H9 (cell line): ENCODE measurements at regions not wholly inside any gene's neighbourhood (a gene's known extent, or its start where the extent isn't known, plus 50 kb on each side); places are given as distances from the start of the nearest gene placed in this dataset.
A peak's percentile ranks its signal among the peaks of the same experiment; 100 is the strongest.

Source experiments
- DNase-seq: peaks from one replicate; pipeline ENCODE4 v3.0.0-alpha.2; 2017
- H2AFZ ChIP-seq: one replicate; pipeline ENCODE4 v1.6.1; 2013; ENCODE audit warnings: mild to moderate bottlenecking, low read length, control low read depth, moderate library complexity
- H2AK5ac ChIP-seq: 2 replicates; pipeline ENCODE4 v1.6.1; 2013; ENCODE audit warnings: low read length, control low read depth, mixed read lengths; ENCODE audit not compliant: insufficient read length
- H2BK120ac ChIP-seq: one replicate; pipeline ENCODE4 v1.6.1; 2013; ENCODE audit warnings: low read depth, mild to moderate bottlenecking, low read length, control low read depth, inconsistent platforms; ENCODE audit not compliant: poor library complexity, severe bottlenecking
- H2BK12ac ChIP-seq: 2 replicates; pipeline ENCODE4 v1.6.1; 2013; ENCODE audit warnings: low read length, control low read depth, mixed read lengths, low read depth; ENCODE audit not compliant: insufficient read length
- H2BK15ac ChIP-seq: 2 replicates; pipeline ENCODE4 v1.6.1; 2013; ENCODE audit warnings: low read depth, low read length, control low read depth
- H2BK20ac ChIP-seq: one replicate; pipeline ENCODE4 v1.6.1; 2013; ENCODE audit warnings: low read depth, mild to moderate bottlenecking, low read length, control low read depth, inconsistent platforms; ENCODE audit not compliant: poor library complexity, severe bottlenecking
- H2BK5ac ChIP-seq: 2 replicates; pipeline ENCODE4 v1.6.1; 2013; ENCODE audit warnings: low read length, control low read depth, mixed read lengths; ENCODE audit not compliant: insufficient read length
- H3K14ac ChIP-seq: 2 replicates; pipeline ENCODE4 v1.6.1; 2013; ENCODE audit warnings: low read length, control low read depth; ENCODE audit not compliant: insufficient read depth
- H3K18ac ChIP-seq: 2 replicates; pipeline ENCODE4 v1.6.1; 2013; ENCODE audit warnings: low read depth, mild to moderate bottlenecking, mixed read lengths, low read length, control low read depth; ENCODE audit not compliant: insufficient read length
- H3K23ac ChIP-seq: 2 replicates; pipeline ENCODE4 v1.6.1; 2013; ENCODE audit warnings: low read length, control low read depth, mixed read lengths, low read depth; ENCODE audit not compliant: insufficient read length
- H3K23me2 ChIP-seq: 2 replicates; pipeline ENCODE4 v1.6.1; 2013; ENCODE audit warnings: low read depth, mild to moderate bottlenecking, mixed read lengths, low read length, control low read depth; ENCODE audit not compliant: insufficient read length, poor library complexity, severe bottlenecking
- H3K27ac ChIP-seq: 2 replicates; pipeline ENCODE4 v1.5.1; 2013; ENCODE audit warnings: low read length, control low read depth, mixed read lengths, low read depth; ENCODE audit not compliant: insufficient read length
- H3K27me3 ChIP-seq: 2 replicates; pipeline ENCODE4 v1.6.1; 2013; ENCODE audit warnings: low read length, control low read depth, inconsistent platforms; ENCODE audit not compliant: insufficient read depth
- H3K4ac ChIP-seq: 2 replicates; pipeline ENCODE4 v1.6.1; 2013; ENCODE audit warnings: low read depth, mild to moderate bottlenecking, control low read depth, inconsistent platforms, low read length, moderate library complexity
- H3K4me1 ChIP-seq: 2 replicates; pipeline ENCODE4 v1.6.1; 2013; ENCODE audit warnings: low read length, control low read depth, inconsistent platforms; ENCODE audit not compliant: insufficient read depth
- H3K4me2 ChIP-seq: 2 replicates; pipeline ENCODE4 v1.6.1; 2013; ENCODE audit warnings: low read length, control low read depth, mixed read lengths; ENCODE audit not compliant: insufficient read length, insufficient read depth
- H3K56ac ChIP-seq: 2 replicates; pipeline ENCODE4 v1.6.1; 2013; ENCODE audit warnings: low read depth, mild to moderate bottlenecking, mixed read lengths, low read length, control low read depth; ENCODE audit not compliant: insufficient read length
- H3K79me1 ChIP-seq: 2 replicates; pipeline ENCODE4 v1.6.1; 2013; ENCODE audit warnings: low read depth, mild to moderate bottlenecking, moderate library complexity, low read length, control low read depth, inconsistent platforms; ENCODE audit not compliant: insufficient read depth, poor library complexity, severe bottlenecking
- H3K79me2 ChIP-seq: 2 replicates; pipeline ENCODE4 v1.6.1; 2013; ENCODE audit warnings: low read length, control low read depth, inconsistent platforms; ENCODE audit not compliant: insufficient read depth
- H3K9ac ChIP-seq: 2 replicates; pipeline ENCODE4 v1.6.1; 2013; ENCODE audit warnings: low read length, control low read depth, mixed read lengths; ENCODE audit not compliant: insufficient read length; ENCODE audit errors: extremely low read depth
- H3K9me3 ChIP-seq: one replicate; pipeline ENCODE4 v1.6.1; 2013; ENCODE audit warnings: low read depth, low read length, inconsistent platforms; ENCODE audit not compliant: control insufficient read depth
- H3T11ph ChIP-seq: one replicate; pipeline ENCODE4 v1.6.1; 2013; ENCODE audit warnings: mild to moderate bottlenecking, low read length, control low read depth, inconsistent platforms
- H4K20me1 ChIP-seq: one replicate; pipeline ENCODE4 v1.6.1; 2013; ENCODE audit not compliant: control insufficient read depth, insufficient read length, insufficient read depth
- H4K5ac ChIP-seq: 2 replicates; pipeline ENCODE4 v1.6.1; 2013; ENCODE audit warnings: low read depth, mild to moderate bottlenecking, mixed read lengths, low read length, control low read depth; ENCODE audit not compliant: insufficient read length
- H4K8ac ChIP-seq: replicated peaks from 2 replicates; pipeline ENCODE4 v1.6.1; 2013; ENCODE audit warnings: low read length, control low read depth, mixed read lengths, low read depth; ENCODE audit not compliant: insufficient read length
- H4K91ac ChIP-seq: 2 replicates; pipeline ENCODE4 v1.6.1; 2013; ENCODE audit warnings: low read depth, mild to moderate bottlenecking, moderate library complexity, mixed read lengths, low read length, control low read depth; ENCODE audit not compliant: insufficient read length
- H3K27ac Mint-ChIP-seq, 3 experiments: 2 replicates in 2 of 3; 3 replicates in 1 of 3; pipeline ENCODE4 v1.8.0; 2020 to 2021; ENCODE audit warnings: mixed read lengths in 3 of 3, mild to moderate bottlenecking in 1 of 3, moderate library complexity in 1 of 3
- H3K27me3 Mint-ChIP-seq: 2 replicates; pipeline ENCODE4 v1.8.0; 2021; ENCODE audit warnings: low read depth, mild to moderate bottlenecking, moderate library complexity, mixed read lengths
- H3K36me3 Mint-ChIP-seq, 3 experiments: 2 replicates in 2 of 3; 3 replicates in 1 of 3; pipeline ENCODE4 v1.8.0; 2020 to 2021; ENCODE audit warnings: low read depth in 3 of 3, mixed read lengths in 3 of 3; ENCODE audit not compliant: insufficient read depth in 1 of 3
- H3K4me1 Mint-ChIP-seq, 2 experiments: 2 replicates each; pipeline ENCODE4 v1.8.0; 2020; ENCODE audit warnings: mixed read lengths in 2 of 2
- H3K4me3 Mint-ChIP-seq, 2 experiments: 2 replicates in 1 of 2; 3 replicates in 1 of 2; pipeline ENCODE4 v1.8.0; 2020 to 2021; ENCODE audit warnings: mild to moderate bottlenecking in 2 of 2, mixed read lengths in 2 of 2, moderate library complexity in 1 of 2
- H3K9me3 Mint-ChIP-seq, 2 experiments: 2 replicates in 1 of 2; 3 replicates in 1 of 2; pipeline ENCODE4 v1.8.0; 2020; ENCODE audit warnings: mild to moderate bottlenecking in 2 of 2, mixed read lengths in 2 of 2, moderate library complexity in 1 of 2
- CTCF ChIP-seq: fragments of 200-600 bp; sonication (generic); conservative IDR thresholded peaks from 3 replicates; pipeline ENCODE4 v1.8.0; 2021; ENCODE audit warnings: antibody characterized with exemption, mild to moderate bottlenecking
- WGBS: extraction: QIAGEN DNeasy Blood & Tissue Kit; methylation state at CpG from one replicate; pipeline ENCODE4 v1.1.7; 2013; ENCODE audit warnings: missing lambda C conversion rate, low lambda C conversion rate, mixed read lengths; ENCODE audit not compliant: insufficient read length; ENCODE audit errors: extremely low coverage; 5-methylcytosine and 5-hydroxymethylcytosine counted together

- no CpG with 5 or more reads among the region's 41 CpGs for WGBS
- Histone ChIP-seq H4K20me1 (no peaks in the 10 kb centered on the region), H3T11ph (no peak overlapping the region), H3K23ac (no peak overlapping the region), H3K4me1 (peaks cover 4% of the 10 kb centered on the region), H2AK5ac (no peak overlapping the region), H3K14ac (no peak overlapping the region), H3K27me3 (peaks cover 21% of the 10 kb centered on the region; the same call in 1 of the 2 replicates), H3K79me1 (no peaks in the 10 kb centered on the region), H4K91ac (no peak overlapping the region), H3K18ac (peak overlapping the region; percentile 64), H3K9me3 (no peaks in the 10 kb centered on the region), H3K27ac (peak overlapping the region; percentile 45), H4K8ac (no peak overlapping the region), H2BK15ac (no peak overlapping the region), H3K56ac (no peak overlapping the region), H2BK120ac (no peak overlapping the region), H2BK20ac (no peak overlapping the region), H2BK5ac (no peak overlapping the region), H3K4me2 (peak overlapping the region; percentile 94), H2AFZ (no peak overlapping the region), H3K9ac (peak overlapping the region; percentile 51), H4K5ac (no peak overlapping the region), H2BK12ac (no peak overlapping the region), H3K79me2 (no peaks in the 10 kb centered on the region), H3K4ac (no peak overlapping the region), H3K23me2 (peaks cover 35% of the 10 kb centered on the region)
- Mint-ChIP-seq H3K9me3 (peaks cover 50 to 52% of the 10 kb centered on the region in 2 experiments), H3K4me1 (peaks cover 27 to 40% of the 10 kb centered on the region in 2 experiments), H3K27ac (peak overlapping the region in 2 of 3 experiments; percentile 85 to 94; a peak in 6 of 7 replicates), H3K36me3 (peaks cover 4 to 6% (median 4%) of the 10 kb centered on the region in 3 experiments; a peak in 5 of 7 replicates), H3K4me3 (peak overlapping the region; percentile 69 to 76), H3K27me3 (peaks cover 60% of the 10 kb centered on the region)
- TF ChIP-seq CTCF: no peak
- DNase-seq: peak; percentile 68
Measured at GRCh38 chrX:40174001-40174853, 76.5 kb upstream of the BCOR start.
